ENCODE measurements at regions not wholly inside any gene's neighbourhood (a gene's known extent, or its start where the extent isn't known, plus 50 kb on each side); places are given as distances from the start of the nearest gene placed in this dataset.

- Histone ChIP-seq H4K20me1 (ENCODE audit: insufficient read depth, low read length) (no peaks in the 10 kb centered on the region), H3K9me3 (ENCODE audit: insufficient read depth, low read length, severe bottlenecking) (no peaks in the 10 kb centered on the region), H3K79me2 (ENCODE audit: insufficient read depth, low read length) (no peaks in the 10 kb centered on the region), H3K4me3 (ENCODE audit: low read depth in 1 of 2, low read length in 2 of 2) (no peak overlapping the region), H3K9ac (ENCODE audit: low read depth, low read length) (no peak overlapping the region), H3K27ac (ENCODE audit: low read length) (no peak overlapping the region), H3K27me3 (ENCODE audit: insufficient read depth, low read length, poor library complexity) (no peaks in the 10 kb centered on the region), H2AFZ (ENCODE audit: low read depth, low read length) (no peak overlapping the region), H3K4me1 (ENCODE audit: insufficient read depth, low read length) (no peaks in the 10 kb centered on the region), H3K4me2 (ENCODE audit: insufficient read depth, low read length) (no peak overlapping the region), H3K36me3 (ENCODE audit: insufficient read depth, low read length) (no peaks in the 10 kb centered on the region)
- no peak for TF ChIP-seq EZH2 (IDR thresholded peaks at IDR 0.05; ENCODE audit: borderline replicate concordance, low read depth, low read length, severe bottlenecking)
- no peak for TF ChIP-seq CTCF (IDR thresholded peaks at IDR 0.05; ENCODE audit: borderline replicate concordance, extremely low read depth, low read length, poor library complexity, severe bottlenecking)
- no peak for ATAC-seq (ENCODE audit: insufficient read depth, low read depth)
- DNase-seq, result no peak
Measured at GRCh38 chr5:145341842-145342241, 493.3 kb downstream of the PRELID2 start.

GRCh38 chr5:145340099-145340498 lies 495.0 kb downstream of the PRELID2 start:
- Histone ChIP-seq H3K4me2 (ENCODE audit: insufficient read depth, low read length) (no peak overlapping the region), H2AFZ (ENCODE audit: low read depth, low read length) (no peak overlapping the region), H3K4me3 (ENCODE audit: low read depth in 1 of 2, low read length in 2 of 2) (no peak overlapping the region), H3K9ac (ENCODE audit: low read depth, low read length) (no peak overlapping the region), H3K36me3 (ENCODE audit: insufficient read depth, low read length) (no peaks in the 10 kb centered on the region), H4K20me1 (ENCODE audit: insufficient read depth, low read length) (no peaks in the 10 kb centered on the region), H3K9me3 (ENCODE audit: insufficient read depth, low read length, severe bottlenecking) (no peaks in the 10 kb centered on the region), H3K27ac (ENCODE audit: low read length) (no peak overlapping the region), H3K27me3 (ENCODE audit: insufficient read depth, low read length, poor library complexity) (no peaks in the 10 kb centered on the region), H3K4me1 (ENCODE audit: insufficient read depth, low read length) (no peaks in the 10 kb centered on the region), H3K79me2 (ENCODE audit: insufficient read depth, low read length) (no peaks in the 10 kb centered on the region)
- DNase-seq (no peak), ATAC-seq (ENCODE audit: insufficient read depth, low read depth) (no peak)
- TF ChIP-seq CTCF (IDR thresholded peaks at IDR 0.05; ENCODE audit: borderline replicate concordance, extremely low read depth, low read length, poor library complexity, severe bottlenecking), result no peak
- TF ChIP-seq EZH2 (IDR thresholded peaks at IDR 0.05; ENCODE audit: borderline replicate concordance, low read depth, low read length, severe bottlenecking), result no peak

GRCh38 chr5:145324767-145325479 lies 510.2 kb downstream of the PRELID2 start:
- no peak for TF ChIP-seq CTCF (IDR thresholded peaks at IDR 0.05; ENCODE audit: borderline replicate concordance, extremely low read depth, low read length, poor library complexity, severe bottlenecking)
- no peak for TF ChIP-seq EZH2 (IDR thresholded peaks at IDR 0.05; ENCODE audit: borderline replicate concordance, low read depth, low read length, severe bottlenecking)
- ATAC-seq (ENCODE audit: insufficient read depth, low read depth) (no peak), DNase-seq (no peak)
- Histone ChIP-seq H4K20me1 (ENCODE audit: insufficient read depth, low read length) (no peaks in the 10 kb centered on the region), H3K36me3 (ENCODE audit: insufficient read depth, low read length) (no peaks in the 10 kb centered on the region), H3K27ac (ENCODE audit: low read length) (no peak overlapping the region), H3K27me3 (ENCODE audit: insufficient read depth, low read length, poor library complexity) (no peaks in the 10 kb centered on the region), H3K9me3 (ENCODE audit: insufficient read depth, low read length, severe bottlenecking) (no peaks in the 10 kb centered on the region), H3K4me2 (ENCODE audit: insufficient read depth, low read length) (no peak overlapping the region), H2AFZ (ENCODE audit: low read depth, low read length) (no peak overlapping the region), H3K9ac (ENCODE audit: low read depth, low read length) (no peak overlapping the region), H3K79me2 (ENCODE audit: insufficient read depth, low read length) (no peaks in the 10 kb centered on the region), H3K4me1 (ENCODE audit: insufficient read depth, low read length) (no peaks in the 10 kb centered on the region), H3K4me3 (ENCODE audit: low read depth in 1 of 2, low read length in 2 of 2) (no peak overlapping the region)
